PC-3 (cell line): ENCODE measurements at regions not wholly inside any gene's neighbourhood (a gene's known extent, or its start where the extent isn't known, plus 50 kb on each side); places are given as distances from the start of the nearest gene placed in this dataset.
"Not testable (repeated sequence)": the region's sequence is repeated elsewhere in the genome, so short reads cannot be mapped to it uniquely, and the experiment has no call there.

Experiments
- ATAC-seq: fragments of 200-7000 bp; cut with Tn5 transposase; 2 replicates; pipeline ENCODE4 v1.9.1; 2020; ENCODE audit warnings: mild to moderate bottlenecking, moderate library complexity
- BruUV-seq: library from RNA; stranded (reverse); fragments of 400-500 nt; replicated peaks from 2 replicates; lab custom pipeline; 2021; lab: Mats Ljungman, UMichigan
- CTCF ChIA-PET: fragments of 300-600 bp; sonication (Branson Sonifier 250); formaldehyde crosslinking; loops from one replicate; lab custom pipeline; 2022; ENCODE audit warnings: antibody characterized with exemption; lab: Charles Lee
- POLR2A ChIA-PET: fragments of 300-600 bp; sonication (Branson Sonifier 250); formaldehyde crosslinking; loops from one replicate; lab custom pipeline; 2022; ENCODE audit warnings: antibody characterized with exemption; ENCODE audit not compliant: unreplicated experiment; lab: Charles Lee
- DNase-seq: peaks from one replicate; pipeline ENCODE4 v3.0.0-alpha.2; 2015
- H2AFZ ChIP-seq: fragments of 300-600 bp; sonication (generic); 2 replicates; pipeline ENCODE4 v1.6.0; 2016; ENCODE audit warnings: antibody characterized with exemption, low read length
- H3F3A ChIP-seq: fragments of 300-600 bp; sonication (generic); one replicate; pipeline ENCODE4 v1.6.0; 2017; ENCODE audit warnings: antibody characterized with exemption, low read length, control low read depth, mild to moderate bottlenecking; ENCODE audit not compliant: unreplicated experiment
- H3K27ac ChIP-seq: fragments of 300-600 bp; sonication (generic); 2 replicates; pipeline ENCODE4 v1.5.1; 2016; ENCODE audit warnings: mild to moderate bottlenecking, low read length
- H3K27me3 ChIP-seq: fragments of 300-600 bp; sonication (generic); 2 replicates; pipeline ENCODE4 v1.6.1; 2016; ENCODE audit warnings: low read length, mixed read lengths
- H3K36me3 ChIP-seq: fragments of 300-600 bp; sonication (generic); 2 replicates; pipeline ENCODE4 v1.6.1; 2016; ENCODE audit warnings: low read depth, mixed run types, low read length, mixed read lengths
- H3K4me1 ChIP-seq: fragments of 300-600 bp; sonication (generic); 2 replicates; pipeline ENCODE4 v1.5.1; 2016; ENCODE audit warnings: low read length; ENCODE audit not compliant: insufficient read depth
- H3K4me2 ChIP-seq: fragments of 300-600 bp; sonication (generic); 2 replicates; pipeline ENCODE4 v1.6.0; 2016; ENCODE audit warnings: low read length
- H3K4me3 ChIP-seq: fragments of 300-600 bp; sonication (generic); 2 replicates; pipeline ENCODE4 v1.5.1; 2016; ENCODE audit warnings: mild to moderate bottlenecking, low read length, mixed read lengths
- H3K79me2 ChIP-seq: fragments of 300-600 bp; sonication (generic); 2 replicates; pipeline ENCODE4 v1.6.1; 2017; ENCODE audit warnings: low read length, mixed read lengths
- H3K9ac ChIP-seq: fragments of 300-600 bp; sonication (generic); 2 replicates; pipeline ENCODE4 v1.6.0; 2016; ENCODE audit warnings: mild to moderate bottlenecking, low read length
- H3K9me2 ChIP-seq: fragments of 300-600 bp; sonication (generic); replicated peaks from 2 replicates; pipeline ENCODE4 v1.6.1; 2016; ENCODE audit warnings: mixed run types, low read length, mixed read lengths
- H3K9me3 ChIP-seq: fragments of 300-600 bp; sonication (generic); 2 replicates; pipeline ENCODE4 v1.6.1; 2016; ENCODE audit warnings: low read length, mixed read lengths
- H4K20me1 ChIP-seq: fragments of 300-600 bp; sonication (generic); 2 replicates; pipeline ENCODE4 v1.6.1; 2016; ENCODE audit warnings: low read length, mixed read lengths
- EZH2 ChIP-seq: fragments of 300-600 bp; sonication (generic); IDR thresholded peaks from one replicate; pipeline ENCODE4 v1.6.1; 2017; ENCODE audit warnings: antibody characterized with exemption, mild to moderate bottlenecking, low read length; ENCODE audit not compliant: unreplicated experiment
- EZH2phosphoT487 ChIP-seq: fragments of 300-600 bp; sonication (generic); IDR thresholded peaks from 2 replicates; pipeline ENCODE4 v1.6.1; 2018; ENCODE audit warnings: mild to moderate bottlenecking, antibody characterized with exemption, low read length, borderline replicate concordance
- intact Hi-C: fragments of 100-400 bp; cut with micrococcal nuclease; formaldehyde crosslinking; loops from 2 replicates; pipeline ENCODE4 v1.9.0; 2023
- TF ChIP-seq, protein P1 (sequence below): fragments of 300-600 bp; sonication (generic); conservative IDR thresholded peaks from 2 replicates; pipeline ENCODE4 v1.5.1; 2017; ENCODE audit warnings: antibody characterized with exemption, low read depth, mild to moderate bottlenecking, low read length

DNA sequence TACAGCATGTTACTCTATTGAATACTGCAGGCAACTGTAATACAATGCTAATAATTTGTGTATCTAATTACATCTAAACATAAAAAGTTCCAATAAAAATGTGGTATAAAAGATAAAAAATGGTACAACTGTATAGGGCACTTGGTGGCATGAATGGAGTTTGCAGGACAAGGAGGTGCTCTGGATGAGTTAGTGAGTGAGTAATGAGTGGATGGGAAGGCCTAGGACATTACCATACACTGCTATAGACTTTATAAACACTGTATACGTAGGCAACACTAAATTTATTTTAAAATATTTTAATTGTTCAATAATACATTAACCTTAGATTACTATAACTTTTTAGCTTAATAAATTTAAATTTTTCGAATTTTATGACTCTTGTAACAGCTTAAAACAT lies 579.6 kb upstream of the MAN1A1 start:
- Histone ChIP-seq H3F3A (no peaks in the 10 kb centered on the region), H4K20me1 (no peaks in the 10 kb centered on the region), H3K4me3 (no peak overlapping the region), H3K9me3 (no peaks in the 10 kb centered on the region), H3K9me2 (no peaks in the 10 kb centered on the region), H3K4me2 (no peak overlapping the region), H3K9ac (no peak overlapping the region), H3K36me3 (no peaks in the 10 kb centered on the region), H3K27ac (no peak overlapping the region), H2AFZ (no peak overlapping the region), H3K4me1 (no peaks in the 10 kb centered on the region), H3K27me3 (no peaks in the 10 kb centered on the region), H3K79me2 (no peaks in the 10 kb centered on the region)
- intact Hi-C loops, result no loop called here
- ChIA-PET POLR2A (interaction anchor here (0.7 kb wide), 1 partner anchor 172 kb away, joined by 3 read pairs; no protein-coding TSS in a partner anchor), CTCF (no interaction called here)
- TF ChIP-seq, protein P1, sequence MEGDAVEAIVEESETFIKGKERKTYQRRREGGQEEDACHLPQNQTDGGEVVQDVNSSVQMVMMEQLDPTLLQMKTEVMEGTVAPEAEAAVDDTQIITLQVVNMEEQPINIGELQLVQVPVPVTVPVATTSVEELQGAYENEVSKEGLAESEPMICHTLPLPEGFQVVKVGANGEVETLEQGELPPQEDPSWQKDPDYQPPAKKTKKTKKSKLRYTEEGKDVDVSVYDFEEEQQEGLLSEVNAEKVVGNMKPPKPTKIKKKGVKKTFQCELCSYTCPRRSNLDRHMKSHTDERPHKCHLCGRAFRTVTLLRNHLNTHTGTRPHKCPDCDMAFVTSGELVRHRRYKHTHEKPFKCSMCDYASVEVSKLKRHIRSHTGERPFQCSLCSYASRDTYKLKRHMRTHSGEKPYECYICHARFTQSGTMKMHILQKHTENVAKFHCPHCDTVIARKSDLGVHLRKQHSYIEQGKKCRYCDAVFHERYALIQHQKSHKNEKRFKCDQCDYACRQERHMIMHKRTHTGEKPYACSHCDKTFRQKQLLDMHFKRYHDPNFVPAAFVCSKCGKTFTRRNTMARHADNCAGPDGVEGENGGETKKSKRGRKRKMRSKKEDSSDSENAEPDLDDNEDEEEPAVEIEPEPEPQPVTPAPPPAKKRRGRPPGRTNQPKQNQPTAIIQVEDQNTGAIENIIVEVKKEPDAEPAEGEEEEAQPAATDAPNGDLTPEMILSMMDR, result no peak
- TF ChIP-seq EZH2phosphoT487 (no peak), EZH2 (no peak)
- no TSS peak for BruUV-seq
- DNase-seq (no peak), ATAC-seq (no peak)

- H3K4me2 ChIP-seq, H3K9me3 ChIP-seq, DNase-seq, BruUV-seq, intact Hi-C loops, H3K27me3 ChIP-seq, H3K4me3 ChIP-seq, H3K27ac ChIP-seq, CTCF ChIA-PET, ATAC-seq, H3K36me3 ChIP-seq, H4K20me1 ChIP-seq, H3F3A ChIP-seq, H3K79me2 ChIP-seq, H3K9ac ChIP-seq, H2AFZ ChIP-seq, POLR2A ChIA-PET, H3K4me1 ChIP-seq, H3K9me2 ChIP-seq: not testable (repeated sequence)
These were observed 575.3 kb upstream of the MAN1A1 start for GRCh38 chr6:119924888-119925287.

GRCh38 chr6:119922814-119923213 lies 573.3 kb upstream of the MAN1A1 start:
- ChIA-PET POLR2A (no interaction called here), CTCF (no interaction called here)
- H3K4me2 ChIP-seq, result no peak overlapping the region
- no peaks in the 10 kb centered on the region for H3K36me3 ChIP-seq
- H2AFZ ChIP-seq, result no peak overlapping the region
- H3K9me2 ChIP-seq, result no peaks in the 10 kb centered on the region
- no TSS peak for BruUV-seq
- no peak for TF ChIP-seq EZH2
- TF ChIP-seq EZH2phosphoT487, result no peak
- TF ChIP-seq, protein P1, result no peak
- H3K27me3 ChIP-seq, result no peaks in the 10 kb centered on the region
- no peaks in the 10 kb centered on the region for H3F3A ChIP-seq
- intact Hi-C loops, result no loop called here
- no peaks in the 10 kb centered on the region for H4K20me1 ChIP-seq
- ATAC-seq (no peak), DNase-seq (no peak)
- no peak overlapping the region for H3K27ac ChIP-seq
- no peaks in the 10 kb centered on the region for H3K4me1 ChIP-seq
- no peaks in the 10 kb centered on the region for H3K9me3 ChIP-seq
- H3K79me2 ChIP-seq, result no peaks in the 10 kb centered on the region
- H3K4me3 ChIP-seq, result no peak overlapping the region
- H3K9ac ChIP-seq, result no peak overlapping the region
